ENCODE measurements at regions not wholly inside any gene's neighbourhood (a gene's known extent, or its start where the extent isn't known, plus 50 kb on each side); places are given as distances from the start of the nearest gene placed in this dataset.

GRCh38 chr13:68745502-68745901, 1362.1 kb upstream of the ATXN8OS start:
- Histone ChIP-seq H3K36me3 (no peaks in the 10 kb centered on the region), H3K27me3 (no peaks in the 10 kb centered on the region), H3K27ac (no peak overlapping the region), H3K4me3 (no peak overlapping the region), H3K4me1 (no peaks in the 10 kb centered on the region), H3K9me3 (no peaks in the 10 kb centered on the region)
- WGBS, 2 donors, result 73 to 80% methylated on average over 1 of the region's 1 CpG
- DNase-seq (no peak), ATAC-seq (ENCODE audit: low FRiP score in 2 of 2) (no peak)
- TF ChIP-seq POLR2A (IDR thresholded peaks at IDR 0.05) (no peak), POLR2AphosphoS5 (IDR thresholded peaks at IDR 0.05) (no peak), CTCF (IDR thresholded peaks at IDR 0.05) (no peak), EP300 (IDR thresholded peaks at IDR 0.05) (no peak)

GRCh38 chr13:68736961-68737360, 1370.7 kb upstream of the ATXN8OS start:
- no peak for TF ChIP-seq POLR2AphosphoS5 (IDR thresholded peaks at IDR 0.05)
- no peak for TF ChIP-seq POLR2A (IDR thresholded peaks at IDR 0.05)
- TF ChIP-seq EP300 (IDR thresholded peaks at IDR 0.05), result no peak
- no peak for TF ChIP-seq CTCF (IDR thresholded peaks at IDR 0.05)
- no peaks in the 10 kb centered on the region for H3K36me3 ChIP-seq
- WGBS, 2 donors, result 32 to 38% methylated on average over 2 of the region's 2 CpGs
- no peak for ATAC-seq (ENCODE audit: low FRiP score in 2 of 2)
- H3K9me3 ChIP-seq, result no peaks in the 10 kb centered on the region
- H3K27ac ChIP-seq, result no peak overlapping the region
- no peak overlapping the region for H3K4me3 ChIP-seq
- no peaks in the 10 kb centered on the region for H3K27me3 ChIP-seq
- H3K4me1 ChIP-seq, result no peaks in the 10 kb centered on the region
- DNase-seq, result no peak

- H3K4me3 ChIP-seq, result no peak overlapping the region
- no peak overlapping the region for H3K27ac ChIP-seq
- H3K27me3 ChIP-seq, result no peaks in the 10 kb centered on the region
- H3K36me3 ChIP-seq, result no peaks in the 10 kb centered on the region
- no peak for ATAC-seq (ENCODE audit: low FRiP score in 2 of 2)
- no peak for DNase-seq
- no peak for TF ChIP-seq POLR2AphosphoS5 (IDR thresholded peaks at IDR 0.05)
- TF ChIP-seq POLR2A (IDR thresholded peaks at IDR 0.05), result no peak
- TF ChIP-seq EP300 (IDR thresholded peaks at IDR 0.05), result no peak
- no peak for TF ChIP-seq CTCF (IDR thresholded peaks at IDR 0.05)
- no peaks in the 10 kb centered on the region for H3K9me3 ChIP-seq
- no peaks in the 10 kb centered on the region for H3K4me1 ChIP-seq
- 54 to 62% methylated on average over 4 of the region's 4 CpGs for WGBS, 2 donors
These were observed 1379.8 kb upstream of the ATXN8OS start for GRCh38 chr13:68727798-68728197.

- no peak for TF ChIP-seq POLR2A (IDR thresholded peaks at IDR 0.05)
- no peak for TF ChIP-seq CTCF (IDR thresholded peaks at IDR 0.05)
- no peak overlapping the region for H3K4me3 ChIP-seq
- H3K9me3 ChIP-seq, result no peaks in the 10 kb centered on the region
- H3K27me3 ChIP-seq, result no peaks in the 10 kb centered on the region
- ATAC-seq (ENCODE audit: low FRiP score in 2 of 2) (no peak), DNase-seq (no peak)
- H3K27ac ChIP-seq, result no peak overlapping the region
- H3K4me1 ChIP-seq, result no peaks in the 10 kb centered on the region
- WGBS, 2 donors, result 88 to 96% methylated on average over 1 of the region's 1 CpG
- H3K36me3 ChIP-seq, result no peaks in the 10 kb centered on the region
These were observed 1380.5 kb upstream of the ATXN8OS start for GRCh38 chr13:68727165-68727564.

GRCh38 chr13:68719815-68720214, 1387.8 kb upstream of the ATXN8OS start:
- ATAC-seq (ENCODE audit: low FRiP score in 2 of 2) (no peak), DNase-seq (no peak)
- no peaks in the 10 kb centered on the region for H3K4me1 ChIP-seq
- no peak for TF ChIP-seq EP300 (IDR thresholded peaks at IDR 0.05)
- no peak for TF ChIP-seq POLR2AphosphoS5 (IDR thresholded peaks at IDR 0.05)
- TF ChIP-seq POLR2A (IDR thresholded peaks at IDR 0.05), result no peak
- no peak for TF ChIP-seq CTCF (IDR thresholded peaks at IDR 0.05)
- no peak overlapping the region for H3K4me3 ChIP-seq
- no peaks in the 10 kb centered on the region for H3K27me3 ChIP-seq
- no peaks in the 10 kb centered on the region for H3K36me3 ChIP-seq
- no peaks in the 10 kb centered on the region for H3K9me3 ChIP-seq
- WGBS, 2 donors, result 83% methylated on average over 3 of the region's 3 CpGs
- H3K27ac ChIP-seq, result no peak overlapping the region

Data from upper lobe of left lung (tissue), 6 donors.